Jurkat, Clone E6-1 (cell line): ENCODE measurements at regions not wholly inside any gene's neighbourhood (a gene's known extent, or its start where the extent isn't known, plus 50 kb on each side); places are given as distances from the start of the nearest gene placed in this dataset.

Source experiments
- DNase-seq: peaks from one replicate; pipeline ENCODE4 v3.0.0-alpha.2; 2011; ENCODE audit warnings: low read depth, low spot score
- H3K4me3 ChIP-seq: 2 replicates; pipeline ENCODE4 v1.5.1; 2011; ENCODE audit warnings: mild to moderate bottlenecking, low read length, control low read depth, moderate library complexity

DNA sequence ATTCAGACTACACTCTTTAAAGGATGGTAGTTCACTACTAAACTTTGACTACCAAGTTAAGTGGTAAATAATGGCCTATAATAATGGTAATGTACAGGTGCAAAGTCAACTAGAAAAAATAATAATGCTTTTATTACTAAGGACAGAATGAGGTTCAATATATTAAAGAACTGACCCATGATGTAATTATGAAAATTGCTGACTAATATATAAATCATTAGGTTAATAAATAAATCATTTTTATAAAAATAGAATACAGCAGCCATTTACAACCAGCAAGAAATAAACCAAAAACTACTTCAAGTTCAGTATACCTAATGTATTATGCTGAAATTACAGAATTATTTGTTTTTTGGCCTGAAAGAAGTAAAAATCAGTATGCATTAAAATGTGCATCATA is 577.2 kb downstream of the PPARGC1A start:
- no peak for DNase-seq
- no peak overlapping the region for H3K4me3 ChIP-seq

DNA sequence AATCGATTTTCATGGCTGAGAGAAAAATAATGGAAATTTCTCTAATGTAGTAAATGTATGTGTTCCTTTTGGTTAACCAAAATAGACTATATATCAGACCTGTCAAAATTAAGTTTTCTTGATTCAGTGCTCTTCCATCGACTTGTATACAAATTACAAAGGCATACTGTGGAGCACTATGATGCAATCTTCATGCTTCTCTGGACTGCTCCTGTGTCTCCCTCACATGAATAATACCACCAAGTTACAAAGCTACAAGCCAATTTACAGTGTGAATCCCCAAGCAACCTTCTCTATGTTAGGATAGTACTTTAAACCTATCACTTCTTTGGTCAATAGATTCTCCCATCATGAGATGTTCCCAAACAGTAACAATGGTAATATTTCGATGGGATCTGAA is 577.9 kb downstream of the PPARGC1A start:
- H3K4me3 ChIP-seq: no peak overlapping the region
- no peak for DNase-seq

GRCh38 chr4:23305026-23305425 is 584.8 kb downstream of the PPARGC1A start:
- no peak for DNase-seq
- no peak overlapping the region for H3K4me3 ChIP-seq

GRCh38 chr4:23298371-23298770 is 591.5 kb downstream of the PPARGC1A start:
- no peak for DNase-seq
- no peak overlapping the region for H3K4me3 ChIP-seq

DNA sequence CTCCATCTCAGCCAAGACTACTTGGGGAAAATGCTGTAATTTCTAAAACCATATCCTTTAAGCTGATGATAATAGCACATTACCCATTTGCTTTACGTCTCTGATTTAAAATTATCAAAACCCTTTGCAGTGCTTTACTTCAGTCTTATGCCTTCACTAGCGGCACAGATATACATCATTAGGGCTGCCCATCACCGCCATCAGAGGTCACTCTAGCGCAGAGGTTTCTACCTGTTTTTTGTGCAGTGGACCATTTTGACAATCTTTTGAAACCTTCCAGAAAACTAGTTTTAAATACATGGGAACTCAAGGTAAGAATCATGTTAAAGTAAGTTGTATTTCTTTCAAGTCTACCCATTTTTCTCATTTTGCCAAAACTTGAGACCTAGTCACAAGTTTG is 592.5 kb downstream of the PPARGC1A start:
- H3K4me3 ChIP-seq: no peak overlapping the region
- no peak for DNase-seq

DNA sequence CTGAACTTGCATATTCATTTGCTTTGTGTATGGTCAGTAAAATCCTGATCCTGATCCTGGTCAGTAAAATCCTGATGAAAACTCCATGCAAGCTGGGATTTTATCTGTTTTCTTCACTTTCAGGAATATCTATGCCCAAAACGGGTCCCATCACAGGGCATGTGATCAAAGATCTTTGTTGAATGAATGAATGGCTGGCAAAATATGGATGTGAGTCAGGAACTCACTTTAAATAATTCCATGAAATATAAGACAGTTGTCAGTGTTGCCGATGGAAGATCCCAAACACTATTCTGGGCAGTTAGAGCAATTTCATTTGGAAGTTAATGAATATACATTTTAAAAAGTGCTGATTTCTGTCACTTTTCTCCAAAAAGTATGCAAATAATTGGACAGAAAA is 598.4 kb downstream of the GBA3 start:
- no peak for DNase-seq
- H3K4me3 ChIP-seq: no peak overlapping the region

DNA sequence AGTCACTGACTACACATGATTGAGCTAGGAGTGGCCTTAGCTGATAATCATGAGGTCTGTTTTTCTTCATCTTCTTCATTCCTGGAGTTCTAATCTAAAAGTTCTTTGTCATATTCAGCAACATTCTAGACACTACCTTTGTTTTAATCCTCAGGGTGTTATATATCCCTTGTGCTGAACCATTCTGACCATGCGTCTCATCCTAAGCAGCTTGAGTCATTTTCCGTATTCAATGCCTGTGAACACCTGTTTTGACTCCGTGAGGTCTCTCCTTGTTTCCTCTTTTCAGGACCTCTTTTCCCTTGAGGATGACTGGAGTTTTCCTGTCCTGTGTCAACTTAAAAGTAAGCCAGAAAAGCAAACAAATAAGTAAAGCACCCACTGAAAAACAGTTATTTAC is 597.9 kb downstream of the GBA3 start:
- H3K4me3 ChIP-seq: no peak overlapping the region
- no peak for DNase-seq

DNA sequence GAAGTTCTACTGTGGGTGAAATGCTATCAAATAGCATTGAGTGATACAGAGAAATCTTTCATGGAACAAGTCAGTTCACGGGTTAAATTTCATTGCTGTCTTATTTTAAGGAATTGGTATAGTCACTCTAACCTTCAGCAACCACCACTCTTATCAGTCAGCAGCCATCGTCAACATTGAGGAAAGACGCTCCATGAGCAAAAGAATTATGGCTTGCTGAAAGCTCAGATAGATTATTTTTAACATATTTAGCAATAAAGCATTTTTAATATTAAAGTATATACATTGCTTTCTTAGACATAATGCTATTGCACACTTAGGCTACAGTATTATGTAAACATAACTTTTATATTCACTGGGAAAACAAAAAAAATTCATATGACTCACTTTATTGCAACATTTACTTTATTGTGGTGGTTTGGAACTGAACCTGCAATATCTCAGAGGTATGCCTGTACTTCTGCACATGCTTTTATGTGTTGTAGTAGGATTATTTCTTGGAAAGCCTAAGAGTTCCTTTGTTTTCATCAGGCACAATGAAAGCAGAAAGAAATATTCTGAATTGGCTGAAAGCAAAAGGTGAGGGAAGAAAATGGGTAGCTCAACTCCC is 586.7 kb downstream of the GBA3 start:
- no peak for DNase-seq
- no peak overlapping the region for H3K4me3 ChIP-seq

- DNase-seq: no peak
- no peak overlapping the region for H3K4me3 ChIP-seq
Observed at GRCh38 chr4:23278845-23279244, 586.1 kb downstream of the GBA3 start.

- no peak for DNase-seq
- no peak overlapping the region for H3K4me3 ChIP-seq
Observed at GRCh38 chr4:23276076-23276475, 583.3 kb downstream of the GBA3 start.

DNA sequence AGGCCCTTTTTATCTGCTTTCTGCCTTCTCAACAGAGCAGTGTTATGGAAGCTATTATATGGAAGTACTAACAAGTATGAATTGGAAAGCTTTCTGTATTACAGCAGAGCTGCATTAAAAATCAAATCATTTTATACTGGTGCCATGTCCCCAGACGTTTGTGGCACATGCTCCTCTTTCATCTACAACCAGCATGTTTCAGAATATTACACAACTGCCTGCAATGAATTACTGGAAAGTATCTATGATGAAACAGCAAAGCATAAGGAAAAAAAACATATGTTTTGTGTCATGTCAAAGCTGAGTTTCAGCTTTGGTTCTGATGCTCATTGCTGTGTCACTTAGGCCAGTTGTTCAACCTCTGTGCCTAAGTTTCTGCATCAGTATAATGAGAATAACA is 576.8 kb downstream of the GBA3 start:
- no peak overlapping the region for H3K4me3 ChIP-seq
- no peak for DNase-seq

GRCh38 chr4:23268072-23268771 is 575.5 kb downstream of the GBA3 start:
- DNase-seq: no peak

GRCh38 chr4:23266401-23266800 is 573.7 kb downstream of the GBA3 start:
- no peak for DNase-seq
- H3K4me3 ChIP-seq: no peak overlapping the region

More at GRCh38 chr4:23268072-23268771, 575.5 kb downstream of the GBA3 start:
- no peak overlapping the region for H3K4me3 ChIP-seq

DNA sequence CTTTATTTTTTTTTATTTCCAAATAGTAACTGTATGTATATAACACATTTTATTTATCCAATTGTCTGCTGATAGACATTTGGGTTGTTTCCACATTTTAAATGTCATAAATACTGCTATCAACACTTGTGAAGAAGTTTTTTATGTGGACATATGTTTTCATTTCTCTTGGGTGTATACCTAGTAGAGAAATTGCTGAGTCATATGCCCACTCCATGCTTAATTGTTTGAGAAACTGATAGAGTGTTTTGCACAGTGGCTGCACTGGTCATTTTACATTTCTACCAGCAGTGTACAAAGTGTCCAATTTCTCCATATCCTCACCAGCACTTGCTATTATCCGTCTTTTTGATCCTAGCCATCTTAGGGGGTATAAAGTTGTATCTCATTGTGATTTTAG is 567.8 kb downstream of the GBA3 start:
- no peak overlapping the region for H3K4me3 ChIP-seq
- DNase-seq: no peak

DNA sequence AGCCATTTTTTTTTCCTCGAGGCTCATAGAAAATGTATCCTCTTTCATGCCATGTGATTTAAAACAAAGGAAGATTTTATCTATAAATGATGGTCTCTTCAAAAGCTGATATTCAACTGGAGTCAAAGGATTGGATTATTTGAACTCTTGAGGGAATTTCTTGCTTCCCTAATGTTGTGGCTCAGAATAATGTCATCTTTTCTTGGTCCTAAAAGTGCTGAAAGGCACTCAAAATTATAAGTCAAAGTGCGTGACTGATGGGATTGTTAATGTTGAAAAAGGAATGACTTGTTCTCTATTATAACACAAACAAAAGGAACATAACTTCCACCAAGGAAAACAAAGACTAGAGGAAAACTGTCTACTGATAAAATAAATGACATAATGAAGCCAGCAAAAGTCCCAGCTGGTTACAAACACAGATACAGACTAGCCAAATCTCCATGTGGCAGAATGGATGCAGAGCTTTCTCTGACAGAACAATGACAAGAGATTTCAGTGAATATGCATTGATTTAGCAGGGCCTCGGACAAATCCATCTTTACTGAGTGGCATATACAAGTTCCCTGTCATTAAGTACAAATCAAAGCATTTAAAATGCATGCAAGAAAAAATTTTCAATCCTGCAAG is 552.6 kb downstream of the GBA3 start:
- no peak overlapping the region for H3K4me3 ChIP-seq
- no peak for DNase-seq

DNA sequence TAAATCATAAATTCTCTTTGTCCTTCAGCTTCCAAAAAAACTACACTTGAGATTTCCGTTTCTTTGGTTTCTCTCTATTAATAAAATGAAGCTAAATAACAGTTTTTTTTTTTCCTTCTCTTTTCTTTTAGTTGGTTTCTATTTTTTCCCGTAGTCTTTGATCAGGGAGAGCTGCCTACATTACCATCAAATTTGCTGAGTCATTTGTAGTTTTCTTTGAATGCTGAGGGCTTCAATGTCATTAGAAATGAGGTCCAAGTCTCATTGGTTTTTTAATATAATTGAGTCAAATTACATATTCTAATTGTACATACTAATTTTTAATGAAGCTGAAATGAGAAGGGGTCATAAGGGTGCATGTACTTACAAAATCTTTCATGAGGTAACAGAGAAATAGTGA is 550.2 kb downstream of the GBA3 start:
- no peak overlapping the region for H3K4me3 ChIP-seq

DNA sequence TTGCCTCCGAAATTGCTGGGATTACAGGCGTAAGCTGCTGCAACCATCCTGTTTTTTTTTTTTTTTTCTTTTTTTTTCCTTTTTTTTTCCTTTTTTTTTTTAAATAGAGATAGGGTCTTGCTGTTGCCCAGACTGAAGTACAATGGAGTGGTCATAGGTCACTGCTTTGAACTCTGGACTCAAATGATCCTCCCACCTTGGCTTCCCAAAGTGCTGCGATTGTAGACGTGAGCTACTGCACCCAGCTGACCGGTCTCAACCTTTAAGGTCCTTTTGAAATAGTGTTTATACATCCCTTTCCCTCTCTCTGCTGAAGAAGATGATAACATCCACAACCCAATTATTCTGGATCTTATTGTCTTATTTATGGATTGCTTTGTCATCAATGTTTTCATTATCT is 548.7 kb downstream of the GBA3 start:
- H3K4me3 ChIP-seq: no peak overlapping the region
- DNase-seq: no peak

More for the DNA sequence above, 550.2 kb downstream of the GBA3 start:
- DNase-seq: no peak

GRCh38 chr4:23238848-23239247 is 546.1 kb downstream of the GBA3 start:
- no peak overlapping the region for H3K4me3 ChIP-seq
- DNase-seq: no peak

DNA sequence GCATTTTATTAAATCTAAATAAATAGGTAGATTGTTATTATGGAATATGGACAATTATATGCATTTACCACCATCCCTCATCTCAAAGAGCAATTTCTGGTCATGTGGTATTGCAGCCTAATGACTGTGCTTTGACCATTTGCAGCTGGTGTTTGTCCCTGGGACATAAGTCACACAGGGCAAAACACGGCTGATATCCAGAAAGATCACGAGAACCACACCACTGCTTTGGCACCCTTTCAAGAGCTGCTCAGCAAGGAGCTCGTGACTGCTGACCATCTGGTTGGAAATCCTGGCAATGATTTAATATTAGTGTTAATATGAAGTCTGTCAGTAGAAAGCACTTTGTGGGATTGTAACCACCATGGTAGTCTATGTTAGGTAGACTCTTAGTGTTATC is 545.0 kb downstream of the GBA3 start:
- H3K4me3 ChIP-seq: no peak overlapping the region
- no peak for DNase-seq

- no peak for DNase-seq
- no peak overlapping the region for H3K4me3 ChIP-seq
Observed at GRCh38 chr4:23235628-23236390, 543.1 kb downstream of the GBA3 start.
